Embryonic facial prominence (tissue), 1 donor: ENCODE measurements at regions not wholly inside any gene's neighbourhood (a gene's known extent, or its start where the extent isn't known, plus 50 kb on each side); places are given as distances from the start of the nearest gene placed in this dataset.
"Not testable (repeated sequence)": the region's sequence is repeated elsewhere in the genome, so short reads cannot be mapped to it uniquely, and the experiment has no call there.

Experiments used
- DNase-seq: peaks from one replicate; pipeline ENCODE4 v3.0.0-alpha.2; 2016; ENCODE audit errors: extremely low spot score

DNA sequence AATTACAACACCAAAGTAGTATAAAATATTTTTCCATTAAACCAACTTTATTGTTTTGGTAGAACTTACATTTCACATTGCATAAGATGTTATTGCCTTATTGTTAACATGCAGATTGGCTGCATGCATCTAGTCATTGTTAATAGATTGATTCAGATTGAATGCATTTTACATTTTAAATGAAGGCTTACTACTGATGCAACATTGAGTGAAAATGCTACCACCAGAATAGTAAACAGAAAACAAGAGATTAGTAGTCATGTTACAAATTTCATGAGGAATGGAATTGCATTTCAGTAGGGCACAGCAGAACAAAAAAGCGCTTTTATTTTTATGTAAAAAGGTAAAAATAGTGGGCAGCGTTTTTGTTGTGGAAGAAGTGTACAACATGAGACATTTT, 298.3 kb downstream of the ARL4A start:
- no peak for DNase-seq

DNA sequence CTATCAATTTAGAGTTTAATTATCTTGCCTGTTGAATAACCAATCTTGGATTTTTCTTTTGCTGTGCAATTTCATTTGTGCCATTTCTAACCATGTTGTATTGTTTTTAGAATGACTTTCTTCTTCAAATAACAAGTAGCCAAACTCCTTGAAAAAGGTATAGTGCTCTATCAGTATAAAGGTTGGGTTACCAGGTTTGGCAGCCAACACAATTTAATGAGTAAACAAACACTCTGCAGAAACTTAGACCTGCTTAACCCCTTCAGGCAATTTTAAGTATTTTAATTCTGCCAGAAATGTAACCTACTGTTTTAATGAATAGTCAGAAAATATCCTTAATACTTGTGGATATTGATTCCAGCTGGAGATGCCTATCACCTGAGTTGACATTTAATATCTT, 299.8 kb downstream of the ARL4A start:
- no peak for DNase-seq

DNA sequence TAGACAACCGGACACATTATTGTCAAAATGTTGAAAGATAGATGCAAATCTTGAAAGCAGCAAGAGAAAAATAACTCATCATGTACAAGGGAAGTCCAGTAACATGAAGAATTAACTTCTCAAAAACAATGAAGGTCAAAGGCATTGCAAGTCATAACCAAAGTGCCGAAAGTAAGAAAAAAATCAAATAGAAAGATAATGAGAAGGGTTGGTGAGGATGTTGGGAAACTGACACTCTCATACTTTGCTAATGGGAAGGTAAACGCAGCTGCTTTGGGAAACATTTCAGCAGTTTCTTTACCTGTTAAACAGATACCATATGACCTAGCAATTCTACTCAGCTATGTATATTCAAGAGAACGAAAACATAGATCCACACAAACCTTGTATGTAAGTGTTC, 303.0 kb downstream of the ARL4A start:
- DNase-seq, result no peak

DNA sequence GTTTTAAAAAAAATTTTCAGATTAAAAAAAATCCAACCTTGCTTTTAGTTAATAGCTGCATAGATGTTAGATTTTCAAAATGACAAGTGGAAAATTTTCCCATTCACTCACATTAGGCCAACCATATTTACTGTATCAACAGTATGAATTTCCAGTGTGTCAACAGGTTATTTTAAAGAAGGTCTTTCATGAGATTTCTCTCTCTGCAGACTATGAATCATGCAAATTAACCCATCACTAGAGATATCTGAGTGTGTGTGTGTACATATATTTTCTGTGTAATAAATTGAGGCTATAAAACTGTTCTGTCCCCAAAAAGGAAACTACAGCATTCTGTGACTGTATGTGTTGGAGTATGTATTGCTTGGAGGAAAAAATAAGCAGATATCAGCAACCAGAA, 305.6 kb downstream of the ARL4A start:
- DNase-seq, result no peak

DNA sequence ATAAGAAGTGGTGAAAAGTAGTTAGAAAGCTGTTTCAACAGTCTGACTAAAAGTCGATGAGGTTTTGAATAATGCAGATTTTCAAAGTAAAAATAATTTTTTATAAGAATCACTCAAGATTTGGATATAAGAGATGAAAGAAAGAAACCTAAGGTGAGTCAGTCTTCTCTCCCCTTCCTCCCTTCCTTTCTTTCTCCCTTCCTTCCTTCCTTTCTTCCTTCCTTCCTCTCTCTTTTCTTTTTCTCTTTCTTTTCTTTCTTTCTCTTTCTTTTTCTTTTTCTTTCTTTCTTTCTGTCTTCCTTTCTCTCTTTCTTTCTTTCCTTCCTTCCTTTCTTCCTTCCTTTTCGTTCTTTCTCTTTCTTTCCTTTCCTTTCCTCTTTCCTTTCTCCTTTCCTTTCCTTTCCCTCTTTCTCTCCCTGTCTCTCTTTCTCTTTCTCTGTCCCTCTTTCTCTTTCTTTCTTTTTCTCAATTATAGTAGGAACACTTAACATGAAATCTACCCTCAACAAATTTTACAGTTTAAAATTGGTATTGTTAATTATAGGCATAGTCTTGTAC, 308.6 kb downstream of the ARL4A start:
- no peak for DNase-seq

DNA sequence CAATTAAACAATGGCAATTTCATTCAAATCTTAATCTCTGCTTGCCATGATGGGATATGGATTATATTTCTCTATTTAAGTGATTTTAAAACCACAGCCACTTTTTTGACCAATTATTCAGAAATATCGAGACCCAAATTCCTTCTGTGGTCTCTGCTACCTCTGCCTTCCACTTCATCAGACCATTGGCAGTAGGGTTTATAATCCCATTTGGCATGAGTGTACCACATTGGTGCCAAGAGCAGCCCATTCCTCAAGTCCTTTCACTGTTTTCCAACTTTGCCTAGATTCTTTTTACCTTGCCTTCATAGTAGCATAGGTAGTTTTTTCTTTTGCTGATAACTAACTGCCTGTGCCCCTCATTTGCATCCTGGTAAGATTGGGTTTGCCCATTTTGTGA, 319.9 kb downstream of the ARL4A start:
- no peak for DNase-seq

DNA sequence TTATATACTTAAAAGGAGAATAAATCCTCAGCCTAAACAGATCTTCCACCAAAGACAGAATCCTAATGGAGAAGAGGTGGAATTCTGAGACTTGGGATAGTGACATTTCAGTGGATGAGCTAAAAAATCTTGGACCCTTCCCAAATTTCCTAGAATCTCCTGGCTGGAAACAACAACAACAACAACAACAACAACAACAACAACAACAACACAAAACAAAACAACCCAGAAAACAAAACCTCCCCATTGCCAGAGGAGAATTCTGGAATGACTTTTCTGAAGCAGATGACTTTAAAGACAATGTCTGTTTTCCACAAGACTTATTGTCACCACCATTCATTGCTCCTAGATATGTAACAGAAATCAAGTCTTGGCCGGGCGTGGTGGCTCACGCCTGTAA, 322.1 kb downstream of the ARL4A start:
- no peak for DNase-seq

DNA sequence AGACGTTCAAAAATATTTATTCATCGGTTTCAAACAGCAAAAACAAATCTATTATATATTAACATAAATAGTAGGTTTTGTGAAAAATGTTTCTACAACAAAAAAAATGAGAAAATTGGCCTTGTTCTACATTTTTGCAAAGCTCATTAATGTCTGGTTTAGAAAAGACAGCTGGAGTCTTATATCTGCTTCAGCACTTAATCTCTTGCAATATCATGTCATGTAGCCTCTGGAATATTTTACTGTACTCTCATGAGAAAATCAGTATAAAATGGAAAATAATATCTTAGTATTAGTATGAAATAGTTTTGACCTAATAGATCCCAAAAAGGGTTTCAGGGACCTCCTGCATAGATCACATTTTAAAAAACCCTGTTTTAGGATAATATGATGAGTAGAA, 326.6 kb downstream of the ARL4A start:
- DNase-seq, result no peak

DNA sequence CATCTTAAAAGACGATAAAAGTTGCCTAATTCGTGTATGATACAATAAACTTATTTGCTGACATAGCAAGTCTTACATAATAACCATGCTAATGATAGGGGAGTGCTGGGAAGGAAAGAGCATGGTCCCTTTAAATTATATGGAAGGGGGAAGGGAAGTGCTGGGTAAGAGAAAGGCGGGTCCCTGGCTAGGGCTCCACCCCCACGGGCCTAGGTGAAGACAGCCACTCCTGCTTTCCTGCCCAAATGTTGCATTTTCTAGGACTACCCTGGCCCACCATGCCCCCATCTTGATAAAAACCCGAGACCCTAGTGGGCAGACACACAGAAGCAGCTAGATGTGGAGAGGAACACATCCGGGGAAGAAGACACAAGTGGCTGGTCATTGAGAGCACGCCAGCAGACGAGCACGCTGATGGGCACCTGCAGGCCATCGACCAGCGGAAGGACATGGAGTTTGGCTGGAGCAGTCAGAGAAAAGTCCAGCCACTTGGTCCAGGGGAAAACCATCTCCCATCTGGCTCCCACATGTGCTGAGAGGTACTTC, 328.7 kb downstream of the ARL4A start:
- no peak for DNase-seq

DNA sequence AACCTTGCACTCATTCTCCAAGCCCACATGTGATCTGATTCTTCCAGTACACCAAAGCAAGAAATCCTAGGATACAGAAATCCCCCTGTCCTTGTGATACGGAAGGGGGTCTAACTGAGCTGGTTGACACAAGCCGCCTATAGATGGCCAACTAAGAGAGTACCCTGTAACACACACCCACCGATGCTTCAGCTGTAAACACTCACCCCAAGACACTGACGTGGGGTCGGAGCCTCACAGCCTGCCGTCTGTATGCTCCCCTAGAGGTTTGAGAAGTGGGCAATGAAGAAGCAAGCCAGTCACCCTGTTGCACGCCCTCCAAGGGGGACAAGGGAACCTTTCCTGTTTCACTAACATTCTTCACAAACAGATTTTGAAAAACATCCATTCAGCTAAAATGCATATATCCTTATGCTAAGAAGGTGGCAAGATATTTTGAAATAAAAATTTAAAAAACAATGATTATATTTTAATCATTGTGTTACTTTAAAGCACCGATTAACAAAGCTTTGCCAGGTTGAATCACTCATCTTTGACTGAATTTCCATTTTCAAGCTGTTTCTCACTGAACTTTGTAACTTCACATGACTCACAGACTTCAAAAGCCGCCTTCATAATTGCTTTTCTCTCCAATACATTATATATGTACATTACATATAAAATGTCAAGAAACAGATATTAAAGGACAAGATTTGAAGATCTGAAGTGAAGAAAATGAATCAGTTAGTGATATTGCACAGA, 329.3 kb downstream of the ARL4A start:
- no peak for DNase-seq

DNA sequence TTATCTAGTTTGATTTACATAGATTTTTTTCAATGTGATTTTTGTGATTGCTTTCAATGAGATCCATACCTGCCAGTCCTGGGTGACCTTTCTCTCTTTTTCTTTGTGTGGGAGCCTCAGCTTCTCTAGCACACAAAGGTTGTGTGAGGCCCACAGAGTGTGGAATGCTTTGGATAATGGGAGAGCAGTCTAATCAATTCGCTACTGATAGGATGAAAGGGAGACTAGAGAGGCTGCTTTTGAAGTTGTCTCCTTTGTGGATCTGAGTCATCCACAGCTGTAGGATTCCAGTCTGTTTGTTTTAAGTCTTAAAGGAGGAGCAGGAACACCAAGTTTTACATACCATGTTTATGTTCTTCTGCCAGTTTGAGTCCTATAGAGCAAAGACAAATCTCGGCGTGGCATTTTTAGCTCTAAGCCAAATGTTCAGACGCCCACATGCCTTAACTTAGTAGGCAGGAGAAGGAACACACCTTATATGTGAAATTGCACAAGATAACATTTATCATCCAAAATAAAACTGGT, 330.0 kb downstream of the ARL4A start:
- DNase-seq, result peak; percentile 10

DNA sequence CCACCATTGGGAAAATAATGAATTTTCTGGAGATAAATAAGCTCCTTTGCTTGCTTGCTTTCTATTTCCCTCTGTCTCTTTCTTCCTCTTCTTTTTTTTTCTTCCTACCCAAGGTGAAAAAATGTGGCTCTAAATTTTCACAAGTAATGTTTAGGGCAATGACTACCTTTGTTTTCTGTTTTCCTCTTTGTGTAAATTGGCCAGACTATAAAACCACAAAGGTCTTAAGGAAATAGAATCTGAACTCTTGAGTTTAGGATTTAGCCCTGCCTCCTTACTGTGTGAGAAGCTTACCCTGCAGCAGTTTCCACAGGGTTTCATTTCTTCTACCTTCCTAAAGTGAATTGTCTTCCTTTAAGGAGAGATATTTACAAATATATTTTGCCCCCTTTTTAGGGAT, 330.4 kb downstream of the ARL4A start:
- no peak for DNase-seq

DNA sequence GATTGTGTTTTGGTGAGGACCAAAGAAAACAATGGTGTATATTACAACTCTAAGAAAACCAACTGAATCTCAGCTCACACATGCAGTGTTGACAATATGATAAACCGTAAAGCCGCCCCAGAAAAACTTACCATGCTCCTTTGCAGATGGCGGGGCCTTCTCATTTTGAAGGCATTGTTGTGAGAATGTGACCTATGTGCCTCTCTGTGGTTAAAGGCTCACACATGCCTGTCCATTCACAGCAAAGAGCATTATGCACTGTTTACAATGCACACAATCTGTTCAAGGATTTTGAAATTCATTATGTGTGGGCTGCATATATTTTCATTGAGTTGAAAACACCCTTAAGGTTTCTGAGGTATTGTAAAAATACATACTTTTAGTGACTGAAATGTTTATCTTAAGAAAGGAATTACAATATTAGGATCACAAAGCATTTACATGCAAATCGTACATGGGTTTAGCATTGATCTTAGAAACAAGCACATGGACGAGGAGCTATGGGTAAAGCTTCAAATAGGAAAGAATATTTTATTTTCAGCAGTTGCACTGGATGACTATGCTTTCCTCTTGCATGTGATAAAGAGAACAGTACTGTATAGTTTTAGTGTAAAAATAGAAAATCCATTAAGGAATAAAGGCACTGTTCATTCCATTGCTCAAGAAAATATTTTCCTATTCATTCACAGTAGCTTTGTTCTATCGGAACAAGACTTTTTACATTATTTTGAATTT, 334.3 kb downstream of the ARL4A start:
- no peak for DNase-seq

DNA sequence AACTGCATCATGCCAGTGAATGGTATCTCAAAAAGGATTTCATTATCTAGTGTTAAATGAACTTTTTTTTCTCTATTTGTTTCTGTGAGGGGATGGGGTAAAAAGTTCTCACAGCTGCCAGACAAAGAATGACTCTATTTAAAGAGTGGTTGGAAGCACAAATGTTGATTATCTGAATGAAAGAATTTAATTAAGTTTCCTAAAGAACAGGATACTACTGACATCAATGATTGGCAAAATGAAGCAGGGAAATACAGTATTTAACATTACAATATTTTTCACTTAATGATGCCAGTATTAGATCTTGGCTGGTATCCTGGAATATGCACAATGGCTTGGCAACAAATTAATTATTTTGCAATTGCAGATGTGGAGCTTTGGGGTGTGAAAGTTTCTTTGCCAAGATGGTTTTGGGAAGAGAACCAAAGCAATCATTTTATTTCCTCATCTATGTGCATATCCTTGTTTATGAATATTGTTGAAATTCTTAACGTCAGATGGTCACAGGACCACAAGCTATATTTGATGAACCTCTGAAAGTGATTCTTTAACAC, 336.8 kb downstream of the ARL4A start:
- DNase-seq, result no peak

DNA sequence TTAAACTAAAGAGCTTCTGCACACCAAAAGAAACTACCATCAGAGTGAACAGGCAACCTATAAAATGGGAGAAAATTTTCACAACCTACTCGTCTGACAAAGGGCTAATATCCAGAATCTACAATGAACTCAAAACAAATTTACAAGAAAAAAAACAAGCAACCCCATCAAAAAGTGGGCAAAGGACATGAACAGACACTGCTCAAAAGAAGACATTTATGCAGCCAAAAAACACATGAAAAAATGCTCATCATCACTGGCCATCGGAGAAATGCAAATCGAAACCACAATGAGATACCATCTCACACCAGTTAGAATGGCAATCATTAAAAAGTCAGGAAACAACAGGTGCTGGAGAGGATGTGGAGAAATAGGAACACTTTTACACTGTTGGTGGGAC, 337.6 kb downstream of the ARL4A start:
- DNase-seq, result not testable (repeated sequence)

DNA sequence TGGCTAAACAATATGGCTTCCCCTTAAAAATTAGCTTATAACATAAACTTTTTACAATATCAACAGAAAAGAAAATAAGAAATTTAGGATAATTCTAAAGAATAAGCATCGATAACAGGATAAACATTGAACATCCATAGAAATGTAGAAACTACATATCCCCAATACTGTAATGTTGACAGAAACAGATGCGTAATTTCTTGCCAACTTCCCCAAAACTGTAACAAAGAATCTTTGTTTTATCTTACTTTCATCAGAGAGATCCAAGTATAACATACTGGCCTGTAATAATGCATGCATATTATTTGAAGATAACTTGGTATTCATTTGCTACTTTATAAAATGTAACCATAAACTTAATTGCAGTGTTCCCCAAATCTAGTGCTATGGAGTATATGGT, 339.9 kb downstream of the ARL4A start:
- no peak for DNase-seq

DNA sequence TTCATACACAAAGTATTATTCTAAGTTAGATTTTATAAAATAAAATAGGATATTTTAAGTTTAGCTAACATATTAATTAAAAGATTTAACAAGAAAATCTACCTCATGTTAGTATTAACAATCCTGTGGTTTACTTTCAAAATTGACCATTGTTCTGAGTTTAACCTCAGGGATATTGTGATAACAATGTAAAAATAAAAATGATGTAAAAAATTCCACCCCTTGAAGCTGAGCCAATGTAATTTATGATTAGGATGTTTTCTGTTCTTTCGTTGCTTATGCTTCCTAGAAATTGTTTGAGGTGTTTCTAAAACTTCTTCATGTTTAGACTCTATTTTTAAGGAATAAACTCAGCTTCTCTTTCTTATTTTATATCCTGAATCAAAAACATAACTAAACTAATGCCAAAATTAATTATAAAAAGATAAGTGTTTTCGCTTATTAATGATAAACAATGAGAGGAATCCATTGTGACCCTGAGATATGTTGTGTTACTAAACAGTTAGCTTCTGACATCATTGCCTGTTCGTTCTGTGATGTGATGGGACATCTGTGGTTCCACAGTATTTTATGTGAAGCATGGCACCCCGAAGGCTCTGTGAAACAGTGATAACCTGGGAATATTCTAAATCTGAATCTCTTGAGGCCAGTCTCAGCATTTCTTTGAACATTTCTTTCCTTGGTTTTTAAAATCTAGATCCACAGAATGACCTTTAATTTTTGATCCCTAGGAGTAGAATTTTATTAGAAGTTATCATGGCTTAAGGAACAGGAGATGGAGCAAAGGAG, 340.8 kb downstream of the ARL4A start:
- no peak for DNase-seq

DNA sequence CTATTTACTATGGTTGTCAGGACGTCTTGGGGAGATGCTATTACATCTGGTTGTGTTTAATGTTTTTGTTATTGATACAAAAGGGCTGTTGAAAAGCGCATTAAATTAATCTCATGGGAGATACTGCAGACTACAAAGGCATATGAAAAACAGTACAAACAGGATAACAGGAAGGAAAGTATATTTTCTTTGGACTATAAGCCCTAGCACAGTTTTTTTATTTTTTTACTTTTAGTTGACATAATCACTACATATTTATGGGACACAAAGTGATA, 341.3 kb downstream of the ARL4A start:
- no peak for DNase-seq

DNA sequence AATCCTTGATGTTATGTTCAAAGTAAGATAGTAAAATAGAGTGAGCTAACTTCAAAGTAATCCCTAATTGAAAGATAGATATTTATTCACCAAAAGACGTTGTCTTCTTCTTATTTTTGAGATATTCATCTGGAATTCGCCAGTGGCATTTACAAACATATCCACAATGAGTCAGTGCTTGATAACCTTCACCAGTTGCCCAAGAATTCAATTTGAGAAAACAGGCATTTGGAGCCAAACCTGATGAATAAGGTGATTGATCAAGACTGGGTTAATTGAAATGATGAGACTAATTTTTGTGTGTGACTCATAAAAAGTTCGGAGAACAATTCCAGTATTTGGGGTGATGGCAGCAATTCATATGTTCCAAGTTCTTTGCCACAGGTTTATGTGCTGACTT, 344.0 kb downstream of the ARL4A start:
- DNase-seq, result no peak

DNA sequence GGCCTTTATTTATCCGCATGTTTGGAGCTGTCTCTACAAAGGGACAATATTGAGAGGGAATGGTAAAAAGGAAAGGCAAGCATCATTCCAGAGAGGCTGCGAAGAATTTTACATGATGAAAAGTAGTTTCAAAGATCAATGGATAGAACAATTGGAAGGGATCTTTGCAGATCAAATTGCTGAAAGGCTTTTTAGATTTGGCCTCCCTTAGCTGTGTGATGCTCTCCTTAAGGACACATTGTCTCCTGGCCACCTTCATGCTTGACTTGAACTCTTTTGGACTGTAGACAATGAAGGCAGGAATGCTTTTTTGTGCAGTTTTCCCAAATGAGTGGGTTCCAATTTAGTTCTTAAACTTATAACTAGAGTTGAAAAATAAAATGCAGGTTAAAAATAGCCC, 344.7 kb downstream of the ARL4A start:
- no peak for DNase-seq

DNA sequence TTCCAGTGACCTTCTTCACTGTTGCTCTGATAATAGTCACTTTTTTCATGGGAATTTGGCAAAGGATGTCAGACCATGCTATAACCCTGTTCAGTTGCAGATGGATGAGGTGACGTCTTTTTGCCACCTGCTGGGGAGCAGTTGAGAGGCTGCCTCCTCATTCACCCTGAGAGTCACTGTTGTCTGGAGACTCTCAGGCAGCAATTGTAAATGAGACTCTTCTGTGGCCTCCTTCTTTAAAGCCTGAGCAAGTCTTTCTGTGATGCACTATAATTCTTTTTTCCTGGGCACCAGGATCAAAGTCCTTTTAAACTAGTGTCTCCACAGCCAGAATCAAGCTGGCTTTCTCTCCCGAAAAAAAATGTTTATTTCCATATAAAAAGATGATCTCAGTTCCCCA, 345.1 kb downstream of the ARL4A start:
- DNase-seq, result no peak

DNA sequence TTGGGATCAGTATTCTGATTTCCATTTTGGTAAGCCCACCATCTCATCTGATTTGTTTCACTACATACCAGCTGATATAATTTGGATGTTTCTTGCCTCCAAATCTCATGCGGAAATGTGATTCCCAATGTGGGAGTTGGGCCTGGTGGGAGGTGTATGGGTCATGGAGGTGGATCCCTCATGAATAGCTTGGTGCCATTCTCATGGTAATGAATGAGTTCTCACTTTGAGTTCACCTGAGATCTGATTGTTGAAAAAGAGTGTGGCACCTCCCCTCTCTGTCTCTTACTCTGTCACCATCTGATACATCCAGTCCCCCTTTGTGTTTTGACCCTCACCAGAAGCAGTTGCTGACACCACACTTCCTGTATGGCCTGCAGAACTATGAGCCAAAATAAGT, 347.3 kb downstream of the ARL4A start:
- no peak for DNase-seq
